CD4-positive, alpha-beta T cell treated with Interleukin-4 for 1 hour (primary cell): ENCODE measurements at regions not wholly inside any gene's neighbourhood (a gene's known extent, or its start where the extent isn't known, plus 50 kb on each side); places are given as distances from the start of the nearest gene placed in this dataset.
"Not testable (repeated sequence)": the region's sequence is repeated elsewhere in the genome, so short reads cannot be mapped to it uniquely, and the experiment has no call there.

ENCODE experiments used
- DNase-seq, 2 donors: peaks; one replicate each; pipeline ENCODE4 v3.0.0-alpha.2; 2020 to 2022

GRCh38 chr2:5592916-5593315 lies 99.3 kb upstream of the SOX11 start:
- no peak for DNase-seq

GRCh38 chr2:5594249-5594695 lies 97.9 kb upstream of the SOX11 start:
- DNase-seq: no peak

GRCh38 chr2:5596868-5597267 lies 95.3 kb upstream of the SOX11 start:
- DNase-seq: no peak

- DNase-seq: no peak
Observed at GRCh38 chr2:5598156-5598555, 94.0 kb upstream of the SOX11 start.

GRCh38 chr2:5609201-5609600 lies 83.0 kb upstream of the SOX11 start:
- DNase-seq: no peak

GRCh38 chr2:5612666-5613065 lies 79.5 kb upstream of the SOX11 start:
- no peak for DNase-seq

GRCh38 chr2:5616019-5616418 lies 76.2 kb upstream of the SOX11 start:
- no peak for DNase-seq

GRCh38 chr2:5617358-5617757 lies 74.8 kb upstream of the SOX11 start:
- no peak for DNase-seq

- DNase-seq: no peak
Observed at GRCh38 chr2:5617796-5618195, 74.4 kb upstream of the SOX11 start.

- DNase-seq: no peak
Observed at GRCh38 chr2:5618271-5618670, 73.9 kb upstream of the SOX11 start.

- not testable (repeated sequence) for DNase-seq
Observed at GRCh38 chr2:5625556-5626065, 66.6 kb upstream of the SOX11 start.

GRCh38 chr2:5628484-5628883 lies 63.7 kb upstream of the SOX11 start:
- not testable (repeated sequence) for DNase-seq

GRCh38 chr2:5629510-5629909 lies 62.7 kb upstream of the SOX11 start:
- not testable (repeated sequence) for DNase-seq

- DNase-seq: not testable (repeated sequence)
Observed at GRCh38 chr2:5637051-5637450, 55.1 kb upstream of the SOX11 start.
